ENCODE measurements at regions not wholly inside any gene's neighbourhood (a gene's known extent, or its start where the extent isn't known, plus 50 kb on each side); places are given as distances from the start of the nearest gene placed in this dataset.

- Mint-ChIP-seq H3K9me3 (peaks cover 16% of the 10 kb centered on the region), H3K27ac (ENCODE audit: unreplicated experiment) (no peak overlapping the region), H3K4me3 (no peak overlapping the region), H3K36me3 (ENCODE audit: low read depth) (no peaks in the 10 kb centered on the region), H3K4me1 (no peaks in the 10 kb centered on the region), H3K27me3 (ENCODE audit: low read depth) (no peaks in the 10 kb centered on the region)
- TF ChIP-seq, protein P1, sequence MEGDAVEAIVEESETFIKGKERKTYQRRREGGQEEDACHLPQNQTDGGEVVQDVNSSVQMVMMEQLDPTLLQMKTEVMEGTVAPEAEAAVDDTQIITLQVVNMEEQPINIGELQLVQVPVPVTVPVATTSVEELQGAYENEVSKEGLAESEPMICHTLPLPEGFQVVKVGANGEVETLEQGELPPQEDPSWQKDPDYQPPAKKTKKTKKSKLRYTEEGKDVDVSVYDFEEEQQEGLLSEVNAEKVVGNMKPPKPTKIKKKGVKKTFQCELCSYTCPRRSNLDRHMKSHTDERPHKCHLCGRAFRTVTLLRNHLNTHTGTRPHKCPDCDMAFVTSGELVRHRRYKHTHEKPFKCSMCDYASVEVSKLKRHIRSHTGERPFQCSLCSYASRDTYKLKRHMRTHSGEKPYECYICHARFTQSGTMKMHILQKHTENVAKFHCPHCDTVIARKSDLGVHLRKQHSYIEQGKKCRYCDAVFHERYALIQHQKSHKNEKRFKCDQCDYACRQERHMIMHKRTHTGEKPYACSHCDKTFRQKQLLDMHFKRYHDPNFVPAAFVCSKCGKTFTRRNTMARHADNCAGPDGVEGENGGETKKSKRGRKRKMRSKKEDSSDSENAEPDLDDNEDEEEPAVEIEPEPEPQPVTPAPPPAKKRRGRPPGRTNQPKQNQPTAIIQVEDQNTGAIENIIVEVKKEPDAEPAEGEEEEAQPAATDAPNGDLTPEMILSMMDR (conservative IDR thresholded peaks at IDR 0.05) = no peak
- no peak for DNase-seq (ENCODE audit: low read depth, low spot score)
Observed at GRCh38 chr3:26347150-26347549, 275.4 kb upstream of the LRRC3B start.

DNA sequence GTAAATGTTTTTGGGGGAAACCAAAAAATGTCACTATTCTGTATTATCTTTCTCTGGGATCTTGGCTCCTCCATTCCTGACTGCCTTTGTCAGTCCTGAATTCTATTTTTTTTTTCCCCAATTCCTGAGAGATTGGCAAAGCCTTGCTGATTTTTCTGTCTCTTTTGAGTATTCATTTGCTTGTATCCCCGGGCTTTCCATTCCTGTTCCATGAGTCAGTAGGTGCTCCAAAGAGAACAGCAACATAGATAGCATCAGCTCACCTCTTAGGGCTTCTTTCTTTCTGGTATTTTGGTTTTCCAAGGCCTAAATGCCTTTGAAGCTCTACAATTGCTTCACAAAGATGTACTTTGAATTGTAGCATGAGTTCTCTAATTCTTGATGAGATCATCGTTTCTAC lies 271.7 kb upstream of the LRRC3B start:
- no peaks in the 10 kb centered on the region for H3K36me3 Mint-ChIP-seq (ENCODE audit: low read depth)
- no peak overlapping the region for H3K4me3 Mint-ChIP-seq
- TF ChIP-seq, protein P1 (conservative IDR thresholded peaks at IDR 0.05) = no peak
- no peaks in the 10 kb centered on the region for H3K27me3 Mint-ChIP-seq (ENCODE audit: low read depth)
- peaks cover 16% of the 10 kb centered on the region for H3K9me3 Mint-ChIP-seq
- no peak overlapping the region for H3K27ac Mint-ChIP-seq (ENCODE audit: unreplicated experiment)
- DNase-seq (ENCODE audit: low read depth, low spot score) = no peak
- H3K4me1 Mint-ChIP-seq = no peaks in the 10 kb centered on the region

GRCh38 chr3:26353097-26353496 lies 269.5 kb upstream of the LRRC3B start:
- Mint-ChIP-seq H3K36me3 (ENCODE audit: low read depth) (no peaks in the 10 kb centered on the region), H3K27ac (ENCODE audit: unreplicated experiment) (no peak overlapping the region)
- TF ChIP-seq, protein P1 (conservative IDR thresholded peaks at IDR 0.05) = no peak

GRCh38 chr3:26358405-26358804 lies 264.2 kb upstream of the LRRC3B start:
- no peaks in the 10 kb centered on the region for H3K4me1 Mint-ChIP-seq
- H3K27me3 Mint-ChIP-seq (ENCODE audit: low read depth) = no peaks in the 10 kb centered on the region
- no peak for DNase-seq (ENCODE audit: low read depth, low spot score)
- no peak overlapping the region for H3K27ac Mint-ChIP-seq (ENCODE audit: unreplicated experiment)
- H3K9me3 Mint-ChIP-seq = no peaks in the 10 kb centered on the region
- no peaks in the 10 kb centered on the region for H3K36me3 Mint-ChIP-seq (ENCODE audit: low read depth)
- TF ChIP-seq, protein P1 (conservative IDR thresholded peaks at IDR 0.05) = no peak
- H3K4me3 Mint-ChIP-seq = no peak overlapping the region

More at GRCh38 chr3:26353097-26353496, 269.5 kb upstream of the LRRC3B start:
- Mint-ChIP-seq H3K4me1 (no peaks in the 10 kb centered on the region), H3K4me3 (no peak overlapping the region), H3K9me3 (peaks cover 12% of the 10 kb centered on the region), H3K27me3 (ENCODE audit: low read depth) (no peaks in the 10 kb centered on the region)
- DNase-seq (ENCODE audit: low read depth, low spot score) = no peak

DNA sequence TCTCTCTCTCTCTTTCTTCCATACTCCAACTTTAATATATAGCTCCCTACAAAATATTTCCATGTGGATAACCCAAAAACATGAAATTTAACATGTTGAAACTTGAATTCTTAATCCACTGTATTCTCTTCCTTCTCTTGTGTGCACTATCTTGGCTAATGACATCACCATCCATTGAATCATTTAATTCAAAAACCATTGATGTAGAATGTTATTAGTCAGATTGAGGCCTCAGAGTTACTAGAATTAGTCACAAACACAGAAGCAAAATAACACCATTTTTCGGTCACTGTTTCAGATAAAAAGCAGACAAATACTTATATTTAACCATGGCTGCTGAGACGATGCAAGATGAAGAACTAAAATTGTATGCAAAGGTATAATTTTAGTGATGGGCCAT lies 256.9 kb upstream of the LRRC3B start:
- Mint-ChIP-seq H3K36me3 (ENCODE audit: low read depth) (no peaks in the 10 kb centered on the region), H3K9me3 (no peaks in the 10 kb centered on the region), H3K4me3 (no peak overlapping the region), H3K4me1 (no peaks in the 10 kb centered on the region), H3K27ac (ENCODE audit: unreplicated experiment) (no peak overlapping the region), H3K27me3 (ENCODE audit: low read depth) (peaks cover 2% of the 10 kb centered on the region)
- TF ChIP-seq, protein P1 (conservative IDR thresholded peaks at IDR 0.05) = no peak
- no peak for DNase-seq (ENCODE audit: low read depth, low spot score)

- H3K36me3 Mint-ChIP-seq (ENCODE audit: low read depth) = no peaks in the 10 kb centered on the region
- H3K4me3 Mint-ChIP-seq = no peak overlapping the region
- peaks cover 2% of the 10 kb centered on the region for H3K27me3 Mint-ChIP-seq (ENCODE audit: low read depth)
- H3K4me1 Mint-ChIP-seq = no peaks in the 10 kb centered on the region
- no peaks in the 10 kb centered on the region for H3K9me3 Mint-ChIP-seq
- no peak overlapping the region for H3K27ac Mint-ChIP-seq (ENCODE audit: unreplicated experiment)
- DNase-seq (ENCODE audit: low read depth, low spot score) = no peak
- TF ChIP-seq, protein P1 (conservative IDR thresholded peaks at IDR 0.05) = no peak
Observed at GRCh38 chr3:26368312-26368711, 254.3 kb upstream of the LRRC3B start.

All from neural crest cell (in vitro differentiated cells).